Left lobe of liver (tissue), 2 donors: ENCODE measurements at regions not wholly inside any gene's neighbourhood (a gene's known extent, or its start where the extent isn't known, plus 50 kb on each side); places are given as distances from the start of the nearest gene placed in this dataset.
"Not testable (repeated sequence)": the region's sequence is repeated elsewhere in the genome, so short reads cannot be mapped to it uniquely, and the experiment has no call there.

Source experiments
- ATAC-seq: fragments of 200-7000 bp; cut with Tn5 transposase; one replicate; pipeline ENCODE4 v1.9.1; 2020; ENCODE audit warnings: mild to moderate bottlenecking, moderate library complexity
- DNase-seq: peaks from one replicate; pipeline ENCODE4 v3.0.0-alpha.2; 2020; ENCODE audit warnings: low spot score
- donor health status: DM: no; HTN: no; CAD: no; lungs with moderate emphysema.
- donor health status: DM: no; HTN: yes; CAD: no.

DNA sequence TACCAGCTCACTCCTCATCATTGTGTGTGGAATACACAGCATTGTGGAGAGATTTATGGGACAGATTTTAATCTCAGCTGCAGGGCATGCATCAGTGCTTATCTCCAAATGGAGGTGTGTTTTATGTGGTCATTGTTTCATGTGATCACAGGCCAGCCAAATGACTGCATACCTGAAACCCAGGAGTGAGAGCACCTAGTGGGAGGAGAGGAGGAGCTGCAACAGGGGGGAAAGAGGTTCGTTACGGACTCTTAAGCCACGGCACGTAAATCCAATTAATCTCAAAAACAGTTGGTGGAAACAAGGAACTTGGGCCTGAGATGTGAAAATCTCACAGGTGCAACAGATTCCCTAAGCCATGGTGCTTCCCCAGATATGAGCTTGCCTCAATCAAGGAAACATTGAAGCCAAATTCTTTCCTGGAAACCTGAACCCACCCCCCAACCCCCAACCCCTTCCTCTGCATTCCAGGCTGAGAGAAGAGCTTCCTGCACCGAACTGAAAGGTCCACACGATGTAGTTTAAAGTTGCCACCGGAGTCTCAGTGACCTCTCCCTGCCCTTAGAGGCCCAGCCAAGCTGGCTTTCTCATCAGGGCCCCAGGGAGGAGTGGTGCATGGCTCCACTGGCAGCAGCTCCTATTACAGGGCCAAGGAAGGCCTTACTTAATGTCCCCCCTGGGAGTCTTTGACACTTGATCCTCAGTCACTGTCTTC, 167.4 kb downstream of the C1D start:
- DNase-seq (no peak), ATAC-seq (no peak)

DNA sequence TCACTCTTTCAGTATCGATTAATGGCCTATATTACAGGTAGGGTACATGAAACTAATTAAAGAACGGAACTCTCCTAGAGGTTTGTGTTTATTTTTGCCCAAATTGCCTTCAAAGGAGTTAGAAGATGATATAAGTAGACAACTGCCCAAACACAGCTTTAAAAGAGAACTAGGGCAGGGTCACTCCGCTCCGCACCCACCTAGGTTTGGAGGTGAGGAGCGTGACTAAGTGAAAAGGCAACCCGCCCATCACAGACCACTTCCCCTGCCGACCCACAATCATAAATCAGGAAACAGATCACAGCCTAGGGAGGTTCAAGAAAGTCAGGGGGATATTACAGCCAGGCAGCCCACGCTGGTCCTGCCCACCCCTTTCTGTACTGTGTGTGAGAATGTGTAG, 166.7 kb downstream of the C1D start:
- ATAC-seq (no peak), DNase-seq (no peak)

DNA sequence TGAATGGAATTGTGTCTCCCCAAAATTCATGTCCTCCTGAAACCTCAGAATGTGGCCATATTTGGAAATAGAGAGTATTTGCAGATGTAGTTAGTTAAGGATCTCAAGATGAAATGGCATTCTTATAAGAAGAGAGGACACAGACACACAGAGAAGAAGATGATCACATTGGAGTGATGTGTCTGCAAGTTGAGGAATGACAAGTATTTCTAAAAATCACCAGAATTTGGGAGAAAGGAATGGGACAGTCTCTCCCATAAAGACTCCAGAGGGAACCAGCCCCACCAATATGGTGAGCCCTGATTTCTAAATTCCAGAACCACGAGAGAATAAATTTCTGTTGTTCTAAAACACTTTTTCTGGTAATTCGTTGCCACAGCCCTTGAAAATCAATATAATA, 166.3 kb downstream of the C1D start:
- DNase-seq = no peak
- no peak for ATAC-seq

DNA sequence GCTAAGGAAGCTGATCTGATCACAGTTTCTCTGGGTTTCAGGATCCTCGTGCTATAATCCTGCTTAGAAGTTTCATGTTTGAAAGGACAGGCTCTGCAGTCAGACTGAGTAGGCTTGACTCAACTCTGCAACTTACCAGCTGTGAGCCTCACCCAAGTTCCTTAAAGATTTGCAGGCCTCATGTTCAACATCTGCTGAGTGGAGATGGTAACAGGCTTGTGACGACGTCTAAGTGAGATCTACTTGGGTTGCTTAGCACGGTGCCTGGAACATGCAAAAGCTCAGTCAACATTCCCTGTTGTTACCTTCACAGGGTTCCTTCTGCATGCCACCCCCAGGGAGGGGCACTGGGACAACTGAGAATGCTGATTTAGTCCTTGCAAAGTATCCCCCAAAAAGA, 164.2 kb downstream of the C1D start:
- DNase-seq (no peak), ATAC-seq (no peak)

DNA sequence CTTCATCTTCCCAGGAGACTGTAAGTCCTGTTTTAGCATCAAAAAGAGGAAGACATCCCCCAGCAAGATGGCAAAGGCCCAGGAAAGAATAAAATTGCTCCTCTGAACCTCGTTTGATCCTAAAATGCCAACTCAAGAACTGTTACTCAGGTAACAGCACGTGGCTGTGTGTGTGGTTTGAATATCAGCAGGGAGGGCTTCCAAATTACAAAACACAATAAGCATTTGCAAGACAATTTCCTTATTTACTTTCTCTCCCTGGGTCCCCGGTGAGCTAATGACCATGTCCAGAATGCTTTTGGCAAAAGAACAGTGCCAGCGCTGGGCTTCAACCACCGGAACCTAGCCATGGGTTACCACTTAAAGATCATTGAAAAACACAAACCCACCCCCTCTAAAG, 163.6 kb downstream of the C1D start:
- no peak for ATAC-seq
- no peak for DNase-seq

DNA sequence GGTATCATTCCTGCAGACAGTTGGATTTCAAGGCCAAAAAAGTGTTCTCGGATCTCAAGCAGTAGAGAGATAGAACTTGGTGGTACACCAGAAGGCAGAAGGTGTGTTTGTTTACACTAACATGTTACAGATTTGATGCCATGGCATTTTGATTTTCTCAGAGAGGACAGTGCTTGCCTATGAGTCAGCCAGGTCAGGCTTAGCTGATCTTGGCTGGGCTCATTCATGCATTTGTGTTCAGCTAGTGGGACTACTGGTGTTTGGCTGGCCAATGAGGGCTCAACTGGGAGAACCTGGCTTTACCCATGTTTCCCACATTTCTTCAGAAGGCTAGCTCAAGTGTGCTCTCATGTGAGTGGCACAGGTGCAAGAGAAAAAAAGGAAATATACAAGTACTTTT, 162.0 kb downstream of the C1D start:
- DNase-seq = no peak
- no peak for ATAC-seq

DNA sequence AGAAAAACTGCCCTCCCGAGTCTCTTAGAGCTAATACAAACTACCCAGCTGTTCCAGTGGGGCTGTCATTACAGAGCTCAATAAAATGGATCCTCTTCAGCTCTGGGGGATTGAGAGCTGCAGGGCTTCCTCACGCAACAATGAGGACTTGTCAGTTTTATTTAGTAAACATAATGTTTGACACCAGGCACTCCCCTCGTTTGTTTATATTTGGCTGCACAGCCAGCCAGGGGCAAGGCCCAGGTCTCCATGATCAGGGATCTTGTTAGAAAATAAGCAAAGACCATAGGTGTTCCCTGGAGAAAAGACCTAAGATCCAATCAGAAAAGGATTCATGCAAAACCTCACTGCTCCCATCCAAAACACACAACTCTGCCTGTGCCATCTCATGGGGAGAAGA, 158.2 kb downstream of the C1D start:
- DNase-seq (no peak), ATAC-seq (no peak)

DNA sequence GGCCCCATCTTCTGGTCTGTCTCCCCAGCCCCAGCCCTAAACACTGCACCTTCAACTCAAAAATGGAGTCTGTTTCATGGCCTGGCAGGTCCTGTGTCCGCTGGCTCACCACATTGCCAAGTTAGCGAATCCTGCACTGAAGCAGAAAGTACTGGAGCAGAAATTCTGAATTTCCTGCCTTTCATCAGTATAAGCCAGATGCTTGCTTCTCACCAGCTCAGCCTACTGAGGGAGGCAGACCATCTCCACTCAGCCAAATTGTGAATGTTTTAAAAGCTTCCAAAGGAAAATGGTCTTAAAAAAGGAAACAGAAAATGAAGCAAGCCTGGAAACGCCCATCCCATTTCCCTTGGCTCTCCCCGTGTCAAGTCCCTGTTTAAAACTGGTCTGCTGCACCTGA, 157.8 kb downstream of the C1D start:
- ATAC-seq (no peak), DNase-seq (no peak)

DNA sequence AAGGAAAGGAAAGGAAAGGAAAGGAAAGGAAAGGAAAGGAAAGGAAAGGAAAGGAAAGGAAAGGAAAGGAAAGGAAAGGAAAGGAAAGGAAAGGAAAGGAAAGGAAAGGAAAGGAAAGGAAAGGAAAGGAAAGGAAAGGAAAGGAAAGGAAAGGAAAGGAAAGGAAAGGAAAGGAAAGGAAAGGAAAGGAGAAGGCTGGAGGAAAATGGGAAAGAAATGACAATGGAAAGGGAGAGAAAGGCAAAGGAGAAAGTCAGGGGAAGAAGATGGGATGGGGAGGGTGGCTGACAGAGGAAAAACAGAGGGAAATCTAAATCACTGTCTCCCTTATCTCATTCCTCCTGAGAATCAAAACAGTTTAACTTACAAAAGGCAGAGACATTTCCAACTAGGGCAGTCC, 156.3 kb downstream of the C1D start:
- not testable (repeated sequence) for ATAC-seq, DNase-seq

DNA sequence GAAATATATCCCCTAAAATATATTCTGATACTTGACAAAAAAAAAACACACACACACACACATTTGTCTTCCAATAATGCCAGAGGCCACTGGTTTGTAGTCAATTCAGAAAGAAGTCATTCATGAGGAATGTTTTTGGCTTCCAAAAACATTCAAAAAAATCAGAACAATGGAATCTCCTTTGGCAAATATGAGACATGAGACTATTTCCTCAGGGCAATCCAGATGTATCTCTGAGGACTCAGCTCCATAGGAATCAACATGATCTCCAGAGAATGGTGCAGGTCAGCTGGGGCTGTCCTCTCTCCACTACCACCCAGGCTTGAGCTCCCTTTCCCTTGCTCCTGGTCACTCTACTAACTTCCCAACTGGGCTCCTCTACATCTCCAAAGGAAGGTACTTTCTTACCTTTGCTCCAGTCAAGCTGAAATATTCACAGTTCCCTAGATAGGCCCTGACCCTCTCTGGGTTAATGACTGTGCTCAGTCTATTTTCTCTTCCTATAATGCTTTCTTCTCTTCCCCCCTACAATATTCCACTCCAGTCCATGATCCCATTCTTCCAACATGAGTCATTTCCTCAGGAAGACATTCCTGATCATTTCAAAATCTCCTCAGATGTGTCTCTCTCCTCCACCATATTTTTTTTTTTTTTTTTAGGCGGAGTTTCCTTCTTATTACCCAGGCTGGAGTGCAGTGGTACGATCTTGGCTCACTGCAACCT, 145.3 kb downstream of the C1D start:
- DNase-seq = no peak
- no peak for ATAC-seq

DNA sequence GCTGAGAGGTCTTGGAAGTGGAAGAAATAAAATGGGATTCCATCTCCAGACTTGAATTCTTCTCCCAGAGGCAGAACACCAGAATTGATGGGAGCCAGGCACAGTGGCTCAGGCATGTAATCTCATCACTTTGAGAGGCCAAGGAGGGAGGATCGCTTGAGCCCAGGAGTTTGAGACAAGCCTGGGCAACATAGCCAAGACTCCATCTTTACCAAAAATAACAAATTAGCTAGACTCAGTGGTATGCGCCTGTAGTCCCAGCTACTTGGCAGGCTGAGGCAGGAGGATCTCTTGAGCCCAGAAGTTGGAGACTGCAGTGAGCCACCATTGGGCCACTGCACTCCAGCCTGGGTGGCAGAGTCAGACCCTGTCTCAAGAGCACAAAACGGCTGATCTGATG, 144.3 kb downstream of the C1D start:
- no peak for ATAC-seq
- no peak for DNase-seq

DNA sequence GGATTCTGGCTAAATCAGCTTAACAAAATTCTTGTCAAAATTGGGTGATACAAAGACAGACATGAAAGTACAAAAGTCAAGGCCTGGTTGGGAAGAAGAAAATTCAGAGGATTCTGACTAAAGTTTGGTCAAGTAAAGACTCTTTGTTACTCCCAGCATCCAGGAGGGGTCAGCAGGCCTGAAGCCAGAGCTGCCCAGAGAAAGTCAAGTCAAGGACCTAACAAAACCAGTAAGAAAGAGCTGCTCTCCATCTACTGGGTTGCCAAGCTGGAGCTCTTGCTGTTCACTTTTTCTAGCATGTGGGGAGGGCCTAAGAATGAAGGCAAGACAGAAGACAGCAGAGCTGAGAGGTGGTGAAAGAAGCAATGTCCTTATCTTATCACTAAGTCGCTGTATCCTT, 143.3 kb downstream of the C1D start:
- DNase-seq = no peak
- no peak for ATAC-seq

DNA sequence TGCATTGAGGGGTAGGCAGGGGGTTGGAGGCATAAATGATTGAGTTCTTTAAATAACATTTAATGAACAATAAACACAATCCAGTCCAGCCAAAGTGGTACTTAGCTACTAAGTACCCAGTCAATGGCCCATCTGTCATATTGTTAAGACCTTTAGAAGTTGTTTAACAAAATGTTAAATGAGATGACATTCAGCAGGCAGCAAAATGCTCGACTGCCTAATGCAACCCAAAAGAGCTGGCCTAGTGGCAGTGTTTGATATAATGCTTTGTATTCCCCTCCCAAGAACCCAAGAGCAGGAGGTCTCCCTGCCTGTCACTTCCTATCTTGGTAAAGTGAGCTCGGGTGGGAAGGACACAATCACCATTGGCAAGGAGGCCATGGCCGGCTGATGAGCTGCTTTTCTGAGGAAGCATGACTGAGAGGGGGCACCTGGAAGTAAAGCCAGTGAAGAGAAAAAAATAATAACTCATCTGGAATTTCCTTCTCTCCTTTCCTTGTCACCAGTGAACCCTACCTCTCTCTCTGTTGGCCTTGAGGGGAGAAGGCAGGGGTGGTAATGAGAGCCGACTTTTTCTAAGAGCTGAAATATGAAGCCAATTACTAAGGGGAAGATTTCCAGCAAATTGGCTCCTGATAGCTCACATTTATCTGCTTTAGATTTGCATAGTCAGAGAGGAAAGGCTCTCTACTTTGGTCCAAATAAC, 140.6 kb downstream of the C1D start:
- ATAC-seq = no peak
- DNase-seq = no peak

DNA sequence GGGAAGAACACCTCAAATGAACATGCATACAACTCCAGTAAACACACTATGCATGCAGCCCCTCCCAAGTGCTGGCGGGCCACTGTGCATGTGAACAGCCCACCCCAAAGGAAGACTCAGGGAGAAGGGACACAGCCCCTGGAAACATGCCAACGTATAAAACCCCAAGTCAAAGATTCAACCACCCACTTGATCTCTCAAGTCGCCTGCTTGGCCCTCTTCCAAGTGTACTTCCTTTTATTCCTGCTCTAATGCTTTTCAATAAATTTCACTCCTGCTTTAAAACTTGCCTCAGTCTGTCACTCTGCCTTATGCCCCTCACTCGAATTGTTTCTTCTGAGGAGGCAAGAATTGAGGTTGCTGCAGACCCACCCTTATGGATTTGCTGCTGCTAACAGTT, 139.1 kb downstream of the C1D start:
- no peak for DNase-seq
- ATAC-seq = no peak

DNA sequence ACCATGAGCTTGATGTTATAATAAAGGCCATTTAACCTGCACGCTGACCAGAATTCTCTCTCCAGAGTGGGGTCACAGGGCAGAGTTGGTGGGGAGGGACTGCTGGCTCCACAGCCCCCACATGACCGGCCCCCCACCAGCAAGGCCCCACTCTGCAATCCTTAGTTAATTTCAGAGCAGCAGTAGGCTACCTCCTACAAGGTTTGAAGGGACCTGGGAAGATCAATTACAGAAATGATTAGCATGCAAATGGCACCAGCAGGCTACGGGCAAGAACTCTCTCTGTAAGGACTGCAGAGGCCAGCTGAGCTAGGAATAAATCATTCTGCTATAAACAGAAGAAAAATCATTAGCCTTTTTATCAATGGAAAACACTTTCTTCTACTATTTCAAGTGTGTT, 135.3 kb downstream of the C1D start:
- no peak for DNase-seq

DNA sequence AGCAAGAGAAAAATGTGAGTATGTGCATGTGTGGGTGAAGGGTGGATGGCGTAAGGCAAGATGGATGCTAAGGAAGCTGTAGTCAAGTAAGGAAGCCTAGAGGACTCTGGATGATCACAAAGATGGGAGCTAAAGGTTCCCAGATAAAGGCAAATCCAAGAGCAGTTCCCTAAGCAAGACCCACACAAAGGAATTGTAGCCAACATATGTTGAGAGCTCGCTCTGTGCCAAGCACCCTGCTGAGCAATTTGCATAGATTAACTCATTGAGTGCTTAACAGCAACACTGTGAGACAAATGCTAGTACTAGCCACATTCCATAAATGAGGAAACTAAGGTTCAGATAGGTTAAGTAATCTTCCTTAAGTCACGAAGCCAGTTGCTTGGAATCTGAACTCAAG, 132.6 kb downstream of the C1D start:
- ATAC-seq (no peak), DNase-seq (no peak)

More for the DNA sequence above, 135.3 kb downstream of the C1D start:
- no peak for ATAC-seq

DNA sequence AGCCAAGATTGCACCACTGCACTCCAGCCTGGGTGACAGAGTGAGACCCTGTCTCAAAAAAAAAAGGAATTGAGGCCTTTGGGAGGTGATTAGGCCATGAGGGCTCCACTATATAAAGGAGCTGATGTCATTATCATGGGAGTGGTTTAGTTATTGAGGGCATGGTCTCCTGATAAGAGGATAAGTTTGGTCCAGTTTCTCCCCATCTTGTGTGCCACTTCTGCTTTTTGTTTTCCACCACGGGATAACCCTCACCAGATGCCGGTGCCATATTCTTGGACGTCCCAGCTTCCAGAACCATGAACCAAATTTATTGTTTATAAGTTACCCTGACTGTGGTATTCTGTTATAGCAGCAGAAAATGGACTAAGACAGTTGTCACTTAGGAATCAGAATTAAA, 125.8 kb downstream of the C1D start:
- DNase-seq (no peak), ATAC-seq (no peak)

DNA sequence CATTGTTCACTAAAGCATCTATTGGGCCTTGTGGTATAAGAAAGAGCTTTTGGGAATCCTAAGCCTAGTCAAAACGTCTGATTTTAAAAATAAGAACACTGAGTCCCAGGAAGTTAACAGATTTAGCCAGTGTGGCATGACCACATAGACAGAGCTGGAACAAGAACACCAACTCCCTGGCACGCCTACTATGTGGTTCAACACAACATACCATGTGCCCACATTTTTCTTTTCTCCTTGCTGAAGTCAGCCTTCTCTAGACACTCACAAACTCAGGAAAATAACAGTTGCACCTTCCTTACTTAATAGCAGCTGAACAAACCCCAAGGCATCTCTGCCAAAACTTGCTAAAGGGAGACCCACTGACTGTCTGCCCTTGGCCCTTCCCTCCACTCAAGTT, 124.8 kb downstream of the C1D start:
- ATAC-seq = no peak
- DNase-seq = no peak

DNA sequence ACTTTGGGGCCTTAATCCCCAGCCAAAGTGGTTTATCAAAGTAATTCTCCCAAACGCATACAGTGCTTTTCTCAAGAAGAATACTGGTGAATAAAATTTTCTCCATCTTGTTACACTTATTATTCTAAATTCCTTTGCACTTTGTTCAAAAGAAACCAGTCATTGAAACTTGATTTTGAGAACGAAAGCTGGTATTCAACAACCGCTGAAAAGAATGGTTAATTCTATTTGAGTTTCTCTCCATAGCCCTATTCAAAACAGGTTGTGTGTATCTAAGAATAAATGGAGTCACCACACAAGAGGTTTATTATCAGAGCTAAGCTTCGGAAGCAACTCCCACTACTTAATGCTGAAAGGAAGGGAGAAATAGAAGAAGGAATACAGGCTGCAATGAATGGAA, 117.7 kb downstream of the C1D start:
- ATAC-seq = no peak
- DNase-seq = no peak

DNA sequence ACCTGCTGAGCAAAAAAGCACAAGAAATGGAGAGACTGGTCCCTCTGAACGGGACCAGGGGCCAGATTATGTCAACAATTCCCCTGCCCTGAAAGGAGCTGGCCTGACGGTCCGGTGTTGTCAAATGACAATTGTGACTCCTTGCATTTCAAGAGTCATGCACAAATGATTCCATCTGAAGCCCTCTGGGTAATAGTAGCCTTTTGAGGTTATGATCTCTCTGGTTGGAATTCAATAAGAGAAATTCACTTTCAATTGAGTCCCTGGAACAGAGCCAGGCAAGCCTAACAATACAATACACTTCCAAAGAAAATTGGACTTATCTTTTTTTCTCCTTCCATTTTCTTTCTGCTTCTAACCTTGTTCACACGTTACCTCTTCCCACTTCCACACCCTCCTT, 116.9 kb downstream of the C1D start:
- DNase-seq = no peak
- ATAC-seq = no peak

DNA sequence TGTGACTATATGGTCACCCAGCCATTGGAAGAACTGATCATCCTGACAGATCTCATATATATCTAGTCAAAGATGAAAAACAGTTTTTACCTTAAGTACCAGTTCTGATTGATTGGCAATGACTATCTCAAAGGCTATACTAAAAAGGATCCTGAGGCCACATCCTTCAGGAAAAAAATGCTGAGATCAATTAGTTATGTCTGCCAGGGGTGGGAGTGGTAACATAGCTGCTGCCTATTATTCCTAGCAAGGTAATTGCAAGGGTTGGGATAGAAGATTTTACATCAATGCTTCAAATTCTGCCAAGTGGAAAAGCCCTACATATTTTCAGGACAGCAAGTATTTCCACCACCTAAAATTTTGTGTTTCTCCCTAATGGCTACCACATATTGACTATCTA, 114.7 kb downstream of the C1D start:
- no peak for DNase-seq

DNA sequence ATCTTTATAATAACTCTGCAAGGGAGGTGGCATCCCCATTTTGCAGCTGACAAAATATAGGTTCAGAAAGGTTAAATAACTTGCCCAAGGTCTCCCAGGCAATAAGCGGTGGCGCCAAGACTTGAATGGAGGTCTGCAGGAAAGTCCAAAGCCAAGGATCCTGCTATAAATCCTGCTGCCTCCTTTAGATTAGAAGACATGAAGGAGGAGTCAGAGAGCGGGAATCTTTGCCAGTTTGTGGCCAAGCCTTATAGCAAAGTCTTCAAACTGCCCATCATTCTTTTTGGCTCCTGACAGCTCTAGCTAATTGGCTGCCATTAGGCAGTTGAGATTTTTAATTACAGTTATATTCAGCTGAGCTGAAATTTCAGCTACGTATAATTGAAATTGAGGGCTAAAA, 114.3 kb downstream of the C1D start:
- ATAC-seq = no peak
- no peak for DNase-seq

More for the DNA sequence above, 114.7 kb downstream of the C1D start:
- ATAC-seq = no peak
